AG04450 (cell line): ENCODE measurements at regions not wholly inside any gene's neighbourhood (a gene's known extent, or its start where the extent isn't known, plus 50 kb on each side); places are given as distances from the start of the nearest gene placed in this dataset.

Source experiments
- CTCF ChIA-PET: fragments of 300-600, 350-600 bp; formaldehyde crosslinking; extraction: SDS; loops from one replicate; lab custom pipeline; 2022; ENCODE audit warnings: antibody characterized with exemption, inconsistent platforms; lab: Charles Lee
- POLR2A ChIA-PET: fragments of 350-600 bp; formaldehyde crosslinking; extraction: SDS; loops from one replicate; lab custom pipeline; 2021; ENCODE audit warnings: antibody characterized with exemption, inconsistent platforms; lab: Yijun Ruan, JAX
- DNase-seq: peaks from one replicate; pipeline ENCODE4 v3.0.0-alpha.2; 2011; ENCODE audit warnings: low read depth, low spot score
- H3K27ac ChIP-seq: one replicate; pipeline ENCODE4 v1.5.1; 2012; ENCODE audit warnings: low read depth, low read length, control low read depth
- H3K27me3 ChIP-seq: one replicate; pipeline ENCODE4 v1.6.0; 2012; ENCODE audit warnings: low read length; ENCODE audit not compliant: control insufficient read depth, insufficient read depth
- H3K4me3 ChIP-seq: 2 replicates; pipeline ENCODE4 v1.5.1; 2011; ENCODE audit warnings: mild to moderate bottlenecking, low read depth, low read length, control low read depth
- H3K9me3 ChIP-seq: 2 replicates; pipeline ENCODE4 v1.5.1; 2012; ENCODE audit warnings: low read length; ENCODE audit not compliant: control insufficient read depth, insufficient read depth
- CTCF ChIP-seq: IDR thresholded peaks from 2 replicates; pipeline ENCODE4 v1.5.1; 2011; ENCODE audit warnings: low read depth, low read length, control low read depth, inconsistent platforms

GRCh38 chr2:123644053-123644452 is 381.0 kb upstream of the CNTNAP5 start:
- H3K27ac ChIP-seq, result no peak overlapping the region
- H3K9me3 ChIP-seq, result peaks cover 7% of the 10 kb centered on the region; the same call in 1 of the 2 replicates
- H3K4me3 ChIP-seq, result no peak overlapping the region
- no peak for DNase-seq
- no peak for TF ChIP-seq CTCF
- ChIA-PET POLR2A (no interaction called here), CTCF (no interaction called here)
- no peaks in the 10 kb centered on the region for H3K27me3 ChIP-seq

GRCh38 chr2:123648016-123648415 is 377.1 kb upstream of the CNTNAP5 start:
- Histone ChIP-seq H3K9me3 (peaks cover 7% of the 10 kb centered on the region; the same call in 1 of the 2 replicates), H3K4me3 (no peak overlapping the region), H3K27ac (no peak overlapping the region), H3K27me3 (no peaks in the 10 kb centered on the region)
- DNase-seq, result no peak
- ChIA-PET CTCF (no interaction called here), POLR2A (no interaction called here)
- TF ChIP-seq CTCF, result no peak

- TF ChIP-seq CTCF, result no peak
- H3K27me3 ChIP-seq, result no peaks in the 10 kb centered on the region
- H3K9me3 ChIP-seq, result peaks cover 7% of the 10 kb centered on the region; the same call in 1 of the 2 replicates
- H3K4me3 ChIP-seq, result no peak overlapping the region
- H3K27ac ChIP-seq, result no peak overlapping the region
- ChIA-PET CTCF (no interaction called here), POLR2A (no interaction called here)
- no peak for DNase-seq
Measured at GRCh38 chr2:123648956-123649355, 376.1 kb upstream of the CNTNAP5 start.

- CTCF ChIA-PET, result no interaction called here
- Histone ChIP-seq H3K4me3 (no peak overlapping the region), H3K27me3 (no peaks in the 10 kb centered on the region), H3K9me3 (peaks cover 7% of the 10 kb centered on the region; the same call in 1 of the 2 replicates), H3K27ac (no peak overlapping the region)
- DNase-seq, result no peak
- no peak for TF ChIP-seq CTCF
- POLR2A ChIA-PET, result no interaction called here
Measured at GRCh38 chr2:123651151-123651550, 373.9 kb upstream of the CNTNAP5 start.

- CTCF ChIA-PET, result no interaction called here
Measured at GRCh38 chr2:123652320-123652719, 372.8 kb upstream of the CNTNAP5 start.

More at GRCh38 chr2:123652320-123652719, 372.8 kb upstream of the CNTNAP5 start:
- POLR2A ChIA-PET, result no interaction called here
- no peak overlapping the region for H3K4me3 ChIP-seq
- TF ChIP-seq CTCF, result no peak
- peaks cover 3% of the 10 kb centered on the region; the same call in 1 of the 2 replicates for H3K9me3 ChIP-seq
- no peaks in the 10 kb centered on the region for H3K27me3 ChIP-seq
- no peak for DNase-seq
- no peak overlapping the region for H3K27ac ChIP-seq
